Sigmoid colon (tissue), 6 donors: ENCODE measurements at regions not wholly inside any gene's neighbourhood (a gene's known extent, or its start where the extent isn't known, plus 50 kb on each side); places are given as distances from the start of the nearest gene placed in this dataset.
"Not testable (repeated sequence)": the region's sequence is repeated elsewhere in the genome, so short reads cannot be mapped to it uniquely, and the experiment has no call there.

Experiments
- DNase-seq: peaks from one replicate; pipeline ENCODE4 v3.0.0-alpha.2; 2019
- H3K27ac ChIP-seq, 4 donors: fragments of 200-600 bp; sonication (generic); one replicate each; pipeline ENCODE4 v1.5.1; 2016 to 2019; ENCODE audit warnings: mild to moderate bottlenecking in 1 of 4
- H3K27me3 ChIP-seq, 3 donors: fragments of 200-600 bp; sonication (generic); one replicate each; pipeline ENCODE4 v1.5.1; 2019; ENCODE audit warnings: mild to moderate bottlenecking in 1 of 3
- H3K36me3 ChIP-seq, 4 donors: fragments of 200-600 bp; sonication (generic); one replicate each; pipeline ENCODE4 v1.5.1; 2016 to 2019
- H3K4me1 ChIP-seq, 4 donors: fragments of 200-600 bp; sonication (generic); one replicate each; pipeline ENCODE4 v1.5.1; 2017 to 2019
- H3K4me3 ChIP-seq, 4 donors: fragments of 200-600 bp; sonication (generic); one replicate each; pipeline ENCODE4 v1.5.1; 2017 to 2019; ENCODE audit warnings: mild to moderate bottlenecking in 2 of 4, moderate library complexity in 1 of 4
- H3K9me3 ChIP-seq, 4 donors: fragments of 200-600 bp in 3 of 4; sonication (generic) in 3 of 4; one replicate each; pipeline versions ENCODE4 v1.5.1 to v1.6.1; 2013 to 2019
- EP300 ChIP-seq, 4 donors: sonication (generic); formaldehyde crosslinking; IDR thresholded peaks; one replicate each; pipeline ENCODE4 v1.6.1; 2017; ENCODE audit warnings: antibody characterized with exemption in 4 of 4
- POLR2A ChIP-seq, 2 donors: fragments of 450-650 bp; IDR thresholded peaks; one replicate each; pipeline ENCODE4 v1.6.1; 2016; ENCODE audit warnings: antibody characterized with exemption in 2 of 2, mild to moderate bottlenecking in 2 of 2, moderate library complexity in 2 of 2
- POLR2AphosphoS5 ChIP-seq, 4 donors: sonication (generic); formaldehyde crosslinking; IDR thresholded peaks; one replicate each; pipeline ENCODE4 v1.6.1; 2017; ENCODE audit warnings: antibody characterized with exemption in 4 of 4
- WGBS, 2 donors: extraction: QIAGEN DNeasy Blood & Tissue Kit; methylation state at CpG; one replicate each; pipeline ENCODE4 v1.1.7; 2013; 5-methylcytosine and 5-hydroxymethylcytosine counted together
- intact Hi-C: fragments of 100-400 bp; cut with DNase I; formaldehyde crosslinking; loops from one replicate; pipeline ENCODE4 v1.15.1; 2023
- TF ChIP-seq, protein P1 (sequence below), 4 experiments: fragments of 450-650 bp in 3 of 4; fragments of 200-600 bp in 1 of 4; IDR thresholded peaks; one replicate each; pipeline ENCODE4 v1.5.1; 2016 to 2019; ENCODE audit warnings: antibody characterized with exemption in 4 of 4, mild to moderate bottlenecking in 3 of 4, moderate library complexity in 2 of 4
- donor health status: healthy with polysubstance abuse.
- donor health status: healthy.

GRCh38 chr3:14037211-14037610 is 87.5 kb downstream of the CHCHD4 start:
- Histone ChIP-seq H3K4me3 (no peak overlapping the region), H3K4me1 (no peaks in the 10 kb centered on the region), H3K9me3 (peaks cover 0 to 2% (median 0%) of the 10 kb centered on the region in 4 donors), H3K27ac (no peak overlapping the region), H3K36me3 (no peaks in the 10 kb centered on the region), H3K27me3 (no peaks in the 10 kb centered on the region)
- intact Hi-C loops: no loop called here
- no peak for TF ChIP-seq POLR2A (IDR thresholded peaks at IDR 0.05)
- DNase-seq: no peak
- 94 to 97% methylated on average over 22 of the region's 22 CpGs for WGBS, 2 donors

GRCh38 chr3:14033023-14033422 is 91.6 kb downstream of the CHCHD4 start:
- 26 to 59% methylated on average over 1 of the region's 1 CpG for WGBS, 2 donors
- H3K4me1 ChIP-seq: no peaks in the 10 kb centered on the region
- no peaks in the 10 kb centered on the region for H3K27me3 ChIP-seq
- H3K36me3 ChIP-seq: no peaks in the 10 kb centered on the region
- no peak overlapping the region for H3K4me3 ChIP-seq
- no peak overlapping the region for H3K27ac ChIP-seq
- intact Hi-C loops: no loop called here
- TF ChIP-seq EP300 (IDR thresholded peaks at IDR 0.05): no peak
- TF ChIP-seq, protein P1, sequence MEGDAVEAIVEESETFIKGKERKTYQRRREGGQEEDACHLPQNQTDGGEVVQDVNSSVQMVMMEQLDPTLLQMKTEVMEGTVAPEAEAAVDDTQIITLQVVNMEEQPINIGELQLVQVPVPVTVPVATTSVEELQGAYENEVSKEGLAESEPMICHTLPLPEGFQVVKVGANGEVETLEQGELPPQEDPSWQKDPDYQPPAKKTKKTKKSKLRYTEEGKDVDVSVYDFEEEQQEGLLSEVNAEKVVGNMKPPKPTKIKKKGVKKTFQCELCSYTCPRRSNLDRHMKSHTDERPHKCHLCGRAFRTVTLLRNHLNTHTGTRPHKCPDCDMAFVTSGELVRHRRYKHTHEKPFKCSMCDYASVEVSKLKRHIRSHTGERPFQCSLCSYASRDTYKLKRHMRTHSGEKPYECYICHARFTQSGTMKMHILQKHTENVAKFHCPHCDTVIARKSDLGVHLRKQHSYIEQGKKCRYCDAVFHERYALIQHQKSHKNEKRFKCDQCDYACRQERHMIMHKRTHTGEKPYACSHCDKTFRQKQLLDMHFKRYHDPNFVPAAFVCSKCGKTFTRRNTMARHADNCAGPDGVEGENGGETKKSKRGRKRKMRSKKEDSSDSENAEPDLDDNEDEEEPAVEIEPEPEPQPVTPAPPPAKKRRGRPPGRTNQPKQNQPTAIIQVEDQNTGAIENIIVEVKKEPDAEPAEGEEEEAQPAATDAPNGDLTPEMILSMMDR (IDR thresholded peaks at IDR 0.05): no peak
- TF ChIP-seq POLR2AphosphoS5 (IDR thresholded peaks at IDR 0.05): no peak
- no peak for TF ChIP-seq POLR2A (IDR thresholded peaks at IDR 0.05)
- peaks cover 0 to 2% (median 0%) of the 10 kb centered on the region in 4 donors for H3K9me3 ChIP-seq
- no peak for DNase-seq

DNA sequence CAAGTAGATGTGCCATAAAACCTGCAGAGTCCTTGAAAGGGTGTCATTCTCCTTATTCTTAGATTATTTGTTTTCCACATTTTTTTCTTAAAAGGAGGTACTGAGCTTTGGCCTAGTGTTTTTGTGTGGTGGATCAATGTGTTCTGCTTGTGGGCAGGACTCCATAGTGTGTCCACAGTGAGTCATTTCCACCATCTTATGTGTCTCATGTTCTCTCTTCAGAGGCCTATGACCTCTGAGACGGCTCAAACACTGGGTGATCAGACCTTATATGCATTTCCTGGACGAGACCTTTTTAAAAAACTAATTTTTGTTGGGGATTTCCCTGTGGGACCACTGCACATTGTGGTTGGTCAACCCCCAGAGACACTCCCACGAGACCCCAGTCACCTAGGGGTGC is 93.4 kb downstream of the CHCHD4 start:
- H3K4me3 ChIP-seq: no peak overlapping the region
- no peaks in the 10 kb centered on the region for H3K9me3 ChIP-seq
- no peaks in the 10 kb centered on the region for H3K27me3 ChIP-seq
- H3K36me3 ChIP-seq: no peaks in the 10 kb centered on the region
- WGBS, 2 donors: 57 to 64% methylated on average over 3 of the region's 3 CpGs
- intact Hi-C loops: no loop called here
- TF ChIP-seq POLR2A (IDR thresholded peaks at IDR 0.05) (no peak), POLR2AphosphoS5 (IDR thresholded peaks at IDR 0.05) (no peak), EP300 (IDR thresholded peaks at IDR 0.05) (no peak)
- TF ChIP-seq, protein P1 (IDR thresholded peaks at IDR 0.05): no peak
- no peaks in the 10 kb centered on the region for H3K4me1 ChIP-seq
- H3K27ac ChIP-seq: no peak overlapping the region
- no peak for DNase-seq

DNA sequence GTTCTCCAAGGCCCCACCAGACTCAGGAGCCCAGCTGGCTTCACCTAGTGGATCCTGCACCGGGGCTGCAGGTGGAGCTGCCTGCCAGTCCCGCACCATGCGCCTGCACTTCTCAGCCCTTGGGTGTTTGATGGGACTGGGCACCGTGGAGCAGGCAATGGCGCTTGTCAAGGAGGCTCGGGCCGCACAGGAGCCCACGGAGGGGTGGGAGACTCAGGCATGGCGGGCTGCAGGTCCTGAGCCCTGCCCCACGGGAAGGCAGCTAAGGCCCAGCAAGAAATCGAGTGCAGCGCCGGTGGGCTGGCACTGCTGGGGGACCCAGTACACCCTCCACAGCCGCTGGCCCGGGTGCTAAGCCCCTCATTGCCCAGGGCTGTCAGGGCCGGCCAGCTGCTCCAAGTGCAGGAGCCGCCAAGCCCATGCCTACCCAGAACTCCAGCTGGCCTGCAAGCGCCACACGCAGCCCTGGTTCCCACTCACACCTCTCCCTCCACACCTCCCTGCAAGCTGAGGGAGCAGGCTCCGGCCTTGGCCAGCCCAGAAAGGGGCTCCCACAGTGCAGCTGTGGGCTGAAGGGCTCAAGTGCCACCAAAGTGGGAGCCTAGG is 95.2 kb downstream of the CHCHD4 start:
- H3K4me1 ChIP-seq, H3K4me3 ChIP-seq, DNase-seq, H3K27ac ChIP-seq, H3K36me3 ChIP-seq, H3K27me3 ChIP-seq, H3K9me3 ChIP-seq, intact Hi-C loops: not testable (repeated sequence)
- 90 to 93% methylated on average over 20 of the region's 20 CpGs for WGBS, 2 donors

- H3K9me3 ChIP-seq, H3K36me3 ChIP-seq, H3K27me3 ChIP-seq, intact Hi-C loops, H3K4me3 ChIP-seq, H3K27ac ChIP-seq, DNase-seq, H3K4me1 ChIP-seq: not testable (repeated sequence)
- 91 to 95% methylated on average over 9 of the region's 9 CpGs for WGBS, 2 donors
Observed at GRCh38 chr3:14028122-14028521, 96.5 kb downstream of the CHCHD4 start.

- 80% methylated on average over 4 of the region's 4 CpGs for WGBS, 2 donors
- H3K27ac ChIP-seq: no peak overlapping the region
- no peak overlapping the region for H3K4me3 ChIP-seq
- H3K27me3 ChIP-seq: no peaks in the 10 kb centered on the region
- no peak for DNase-seq
- peaks cover 0 to 14% (median 5%) of the 10 kb centered on the region in 4 donors for H3K9me3 ChIP-seq
- intact Hi-C loops: no loop called here
- TF ChIP-seq POLR2AphosphoS5 (IDR thresholded peaks at IDR 0.05): no peak
- no peak for TF ChIP-seq EP300 (IDR thresholded peaks at IDR 0.05)
- TF ChIP-seq POLR2A (IDR thresholded peaks at IDR 0.05): no peak
- no peaks in the 10 kb centered on the region for H3K36me3 ChIP-seq
- no peaks in the 10 kb centered on the region for H3K4me1 ChIP-seq
Observed at GRCh38 chr3:14019459-14019858, 105.2 kb downstream of the CHCHD4 start.

DNA sequence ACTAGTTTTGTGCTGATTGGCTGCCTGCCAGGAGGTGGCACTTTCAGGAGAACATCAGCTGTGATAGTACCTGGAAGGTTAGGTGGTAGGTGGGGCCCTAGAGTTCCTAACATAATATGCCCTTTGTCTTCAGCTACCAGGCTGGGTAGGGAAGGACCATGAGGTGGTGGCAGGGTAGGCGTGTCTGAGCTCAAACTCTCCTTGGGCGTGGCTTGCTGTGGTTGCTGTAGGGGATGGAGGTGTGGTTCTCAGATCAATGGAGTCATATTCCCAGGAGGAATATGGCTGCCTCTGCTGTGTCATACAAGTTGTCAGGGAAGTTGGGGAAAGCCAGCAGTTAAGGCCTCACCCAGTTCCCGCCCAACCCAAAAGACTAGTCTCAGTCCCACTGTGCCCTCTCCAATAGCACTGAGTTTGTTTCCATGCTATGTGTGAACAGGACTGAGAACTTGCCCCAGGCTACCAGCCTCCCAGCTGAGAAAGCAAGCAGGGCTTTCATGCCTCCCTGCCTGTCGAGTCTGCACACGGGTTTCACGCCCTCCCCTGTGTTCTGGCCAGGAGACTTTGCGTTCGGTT is 107.7 kb downstream of the CHCHD4 start:
- no peak for DNase-seq
- TF ChIP-seq POLR2AphosphoS5 (IDR thresholded peaks at IDR 0.05) (no peak), EP300 (IDR thresholded peaks at IDR 0.05) (no peak), POLR2A (IDR thresholded peaks at IDR 0.05) (no peak)
- TF ChIP-seq, protein P1 (IDR thresholded peaks at IDR 0.05): no peak

More for the DNA sequence above, 107.7 kb downstream of the CHCHD4 start:
- intact Hi-C loops: no loop called here
- Histone ChIP-seq H3K27me3 (no peaks in the 10 kb centered on the region), H3K4me1 (no peaks in the 10 kb centered on the region), H3K4me3 (no peak overlapping the region), H3K9me3 (peaks cover 0 to 10% (median 2%) of the 10 kb centered on the region in 4 donors), H3K27ac (no peak overlapping the region), H3K36me3 (no peaks in the 10 kb centered on the region)
- 68 to 83% methylated on average over 8 of the region's 8 CpGs for WGBS, 2 donors
